ENCODE measurements at regions not wholly inside any gene's neighbourhood (a gene's known extent, or its start where the extent isn't known, plus 50 kb on each side); places are given as distances from the start of the nearest gene placed in this dataset.

GRCh38 chr22:48710410-48710809, 1117.3 kb downstream of the BRD1 start:
- TF ChIP-seq CSDC2 (CRISPR knock-in tag; IDR thresholded peaks at IDR 0.05) (no peak), ZC3H10 (CRISPR knock-in tag; IDR thresholded peaks at IDR 0.05) (no peak), POU6F1 (CRISPR knock-in tag; IDR thresholded peaks at IDR 0.05; ENCODE audit: borderline replicate concordance, low read depth) (no peak)
- no peak for ATAC-seq

- no peak for ATAC-seq
- TF ChIP-seq RARB (CRISPR knock-in tag; IDR thresholded peaks at IDR 0.05) = no peak
- no peak for TF ChIP-seq ZFP3 (CRISPR knock-in tag; IDR thresholded peaks at IDR 0.05)
- TF ChIP-seq CREB5 (CRISPR knock-in tag; IDR thresholded peaks at IDR 0.05; ENCODE audit: low read depth) = no peak
- TF ChIP-seq ZNF565 (CRISPR knock-in tag; conservative IDR thresholded peaks at IDR 0.05; ENCODE audit: low read depth) = no peak
- TF ChIP-seq TSHZ2 (CRISPR knock-in tag; IDR thresholded peaks at IDR 0.05) = no peak
- TF ChIP-seq PPARA (CRISPR knock-in tag; IDR thresholded peaks at IDR 0.05; ENCODE audit: borderline replicate concordance) = no peak
- no peak for TF ChIP-seq BACH2 (CRISPR knock-in tag; IDR thresholded peaks at IDR 0.05; ENCODE audit: borderline replicate concordance)
- no peak for TF ChIP-seq ZNF8 (CRISPR knock-in tag; IDR thresholded peaks at IDR 0.05)
- TF ChIP-seq ZC3H10 (CRISPR knock-in tag; IDR thresholded peaks at IDR 0.05) = no peak
- no peak for TF ChIP-seq ESRRG (CRISPR knock-in tag; IDR thresholded peaks at IDR 0.05)
- TF ChIP-seq PATZ1 (CRISPR knock-in tag; IDR thresholded peaks at IDR 0.05; ENCODE audit: borderline replicate concordance) = no peak
- TF ChIP-seq OSR1 (CRISPR knock-in tag; IDR thresholded peaks at IDR 0.05) = no peak
- no peak for TF ChIP-seq TCF4 (CRISPR knock-in tag; IDR thresholded peaks at IDR 0.05; ENCODE audit: borderline replicate concordance)
- TF ChIP-seq ISL1 (CRISPR knock-in tag; IDR thresholded peaks at IDR 0.05) = no peak
- no peak for TF ChIP-seq CSDC2 (CRISPR knock-in tag; IDR thresholded peaks at IDR 0.05)
- no peak for TF ChIP-seq ARNTL (CRISPR knock-in tag; IDR thresholded peaks at IDR 0.05; ENCODE audit: borderline replicate concordance, low read depth)
Observed at GRCh38 chr22:48709976-48710375, 1117.7 kb downstream of the BRD1 start.

- TF ChIP-seq BACH2 (CRISPR knock-in tag; IDR thresholded peaks at IDR 0.05; ENCODE audit: borderline replicate concordance) (no peak), PATZ1 (CRISPR knock-in tag; IDR thresholded peaks at IDR 0.05; ENCODE audit: borderline replicate concordance) (no peak), GLIS3 (CRISPR knock-in tag; IDR thresholded peaks at IDR 0.05) (no peak), CSDC2 (CRISPR knock-in tag; IDR thresholded peaks at IDR 0.05) (no peak)
- ATAC-seq = no peak
Observed at GRCh38 chr22:48709453-48709852, 1118.2 kb downstream of the BRD1 start.

- TF ChIP-seq ARNTL (CRISPR knock-in tag; IDR thresholded peaks at IDR 0.05; ENCODE audit: borderline replicate concordance, low read depth) = no peak
- TF ChIP-seq GLIS3 (CRISPR knock-in tag; IDR thresholded peaks at IDR 0.05) = no peak
- no peak for TF ChIP-seq TOX (CRISPR knock-in tag; IDR thresholded peaks at IDR 0.05; ENCODE audit: borderline replicate concordance)
- no peak for TF ChIP-seq CSDC2 (CRISPR knock-in tag; IDR thresholded peaks at IDR 0.05)
- no peak for TF ChIP-seq SNAI2 (CRISPR knock-in tag; IDR thresholded peaks at IDR 0.05)
- TF ChIP-seq CREB5 (CRISPR knock-in tag; IDR thresholded peaks at IDR 0.05; ENCODE audit: low read depth) = no peak
- no peak for TF ChIP-seq ZFP30 (CRISPR knock-in tag; IDR thresholded peaks at IDR 0.05)
- TF ChIP-seq ZNF8 (CRISPR knock-in tag; IDR thresholded peaks at IDR 0.05) = no peak
- ATAC-seq = no peak
Observed at GRCh38 chr22:48708558-48709245, 1119.0 kb downstream of the BRD1 start.

Data from SK-N-SH treated with all-trans-retinoic acid at 6 μM for 48 hours (cell line).